ENCODE measurements at regions not wholly inside any gene's neighbourhood (a gene's known extent, or its start where the extent isn't known, plus 50 kb on each side); places are given as distances from the start of the nearest gene placed in this dataset.

DNA sequence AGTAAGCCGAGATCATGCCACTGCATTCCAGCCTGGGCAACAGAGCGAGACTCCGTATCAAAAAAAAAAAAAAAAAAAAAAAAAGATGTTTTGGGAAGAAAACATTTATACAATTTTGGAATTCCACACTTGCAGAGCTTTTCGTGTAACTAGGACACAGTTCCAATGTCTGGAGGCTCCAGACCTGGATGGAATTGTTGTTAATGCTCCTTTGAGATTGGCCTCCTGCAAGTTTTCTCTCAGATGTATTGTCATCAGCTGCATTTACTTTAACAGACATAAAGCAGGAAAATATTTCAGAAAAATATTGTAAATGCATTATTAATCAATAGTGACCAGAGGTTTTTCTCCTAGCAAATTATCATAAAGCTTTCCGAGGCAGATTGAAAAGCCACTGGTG is 124.1 kb downstream of the RBM43 start:
- 82 to 89% methylated on average over 5 of the region's 5 CpGs for WGBS, 2 donors
- TF ChIP-seq, protein P1, sequence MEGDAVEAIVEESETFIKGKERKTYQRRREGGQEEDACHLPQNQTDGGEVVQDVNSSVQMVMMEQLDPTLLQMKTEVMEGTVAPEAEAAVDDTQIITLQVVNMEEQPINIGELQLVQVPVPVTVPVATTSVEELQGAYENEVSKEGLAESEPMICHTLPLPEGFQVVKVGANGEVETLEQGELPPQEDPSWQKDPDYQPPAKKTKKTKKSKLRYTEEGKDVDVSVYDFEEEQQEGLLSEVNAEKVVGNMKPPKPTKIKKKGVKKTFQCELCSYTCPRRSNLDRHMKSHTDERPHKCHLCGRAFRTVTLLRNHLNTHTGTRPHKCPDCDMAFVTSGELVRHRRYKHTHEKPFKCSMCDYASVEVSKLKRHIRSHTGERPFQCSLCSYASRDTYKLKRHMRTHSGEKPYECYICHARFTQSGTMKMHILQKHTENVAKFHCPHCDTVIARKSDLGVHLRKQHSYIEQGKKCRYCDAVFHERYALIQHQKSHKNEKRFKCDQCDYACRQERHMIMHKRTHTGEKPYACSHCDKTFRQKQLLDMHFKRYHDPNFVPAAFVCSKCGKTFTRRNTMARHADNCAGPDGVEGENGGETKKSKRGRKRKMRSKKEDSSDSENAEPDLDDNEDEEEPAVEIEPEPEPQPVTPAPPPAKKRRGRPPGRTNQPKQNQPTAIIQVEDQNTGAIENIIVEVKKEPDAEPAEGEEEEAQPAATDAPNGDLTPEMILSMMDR (IDR thresholded peaks at IDR 0.05): no peak
- TF ChIP-seq POLR2A (IDR thresholded peaks at IDR 0.05): no peak

DNA sequence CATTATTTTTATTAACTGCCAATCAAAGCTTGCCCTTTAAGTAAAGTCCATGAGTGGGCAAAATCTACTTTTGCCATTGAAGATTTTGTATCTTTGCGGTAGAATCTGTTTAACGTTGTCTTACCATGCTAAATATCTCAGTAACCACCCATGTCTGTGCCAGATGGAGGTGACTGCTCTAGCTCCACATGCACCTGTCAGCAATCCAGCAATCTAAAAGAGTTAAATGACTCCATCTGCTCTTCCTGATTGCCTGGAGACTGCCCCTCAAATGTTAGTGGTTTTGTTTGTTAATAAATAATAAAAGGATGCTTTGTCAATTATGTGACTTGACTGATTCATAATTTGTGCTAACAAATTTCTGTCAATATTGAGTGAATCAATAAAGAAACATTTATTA is 141.7 kb downstream of the RBM43 start:
- Histone ChIP-seq H3K27me3 (no peaks in the 10 kb centered on the region), H3K36me3 (no peaks in the 10 kb centered on the region), H3K9me3 (no peaks in the 10 kb centered on the region), H3K4me1 (no peaks in the 10 kb centered on the region), H3K4me3 (no peak overlapping the region), H3K27ac (no peak overlapping the region)
- WGBS, 2 donors: 82 to 88% methylated on average over 2 of the region's 2 CpGs
- intact Hi-C loops (cut with DNase I): no loop called here
- DNase-seq: no peak
- no peak for TF ChIP-seq POLR2A (IDR thresholded peaks at IDR 0.05)
- TF ChIP-seq, protein P1 (IDR thresholded peaks at IDR 0.05): no peak

More for the DNA sequence above, 124.1 kb downstream of the RBM43 start:
- Histone ChIP-seq H3K27me3 (no peaks in the 10 kb centered on the region), H3K9me3 (no peaks in the 10 kb centered on the region), H3K4me3 (no peak overlapping the region), H3K36me3 (no peaks in the 10 kb centered on the region), H3K4me1 (no peaks in the 10 kb centered on the region), H3K27ac (no peak overlapping the region)
- intact Hi-C loops (cut with DNase I): no loop called here
- no peak for DNase-seq

DNA sequence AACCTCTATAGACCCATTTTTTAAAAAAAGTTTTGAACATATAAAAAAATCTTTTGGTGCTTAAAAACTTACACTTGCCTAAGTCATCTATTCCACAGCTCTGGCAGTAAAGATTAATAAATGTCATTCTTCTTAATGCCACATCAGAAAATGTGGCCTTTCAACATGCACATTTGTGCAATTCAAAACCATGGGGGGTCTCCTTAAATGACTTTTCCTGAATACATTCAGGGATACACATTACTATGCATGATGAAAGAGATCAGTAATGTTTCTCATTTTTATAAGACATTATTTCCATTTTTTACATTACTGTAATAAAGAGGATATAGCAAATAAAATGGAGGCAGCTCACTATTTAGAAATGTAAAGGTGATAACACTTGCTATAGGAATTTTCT is 142.3 kb downstream of the RBM43 start:
- no peaks in the 10 kb centered on the region for H3K27me3 ChIP-seq
- no peaks in the 10 kb centered on the region for H3K9me3 ChIP-seq
- TF ChIP-seq POLR2A (IDR thresholded peaks at IDR 0.05): no peak
- TF ChIP-seq, protein P1 (IDR thresholded peaks at IDR 0.05): no peak
- H3K4me1 ChIP-seq: no peaks in the 10 kb centered on the region
- H3K27ac ChIP-seq: no peak overlapping the region
- intact Hi-C loops (cut with DNase I): no loop called here
- no peak overlapping the region for H3K4me3 ChIP-seq
- no peaks in the 10 kb centered on the region for H3K36me3 ChIP-seq
- DNase-seq: no peak

DNA sequence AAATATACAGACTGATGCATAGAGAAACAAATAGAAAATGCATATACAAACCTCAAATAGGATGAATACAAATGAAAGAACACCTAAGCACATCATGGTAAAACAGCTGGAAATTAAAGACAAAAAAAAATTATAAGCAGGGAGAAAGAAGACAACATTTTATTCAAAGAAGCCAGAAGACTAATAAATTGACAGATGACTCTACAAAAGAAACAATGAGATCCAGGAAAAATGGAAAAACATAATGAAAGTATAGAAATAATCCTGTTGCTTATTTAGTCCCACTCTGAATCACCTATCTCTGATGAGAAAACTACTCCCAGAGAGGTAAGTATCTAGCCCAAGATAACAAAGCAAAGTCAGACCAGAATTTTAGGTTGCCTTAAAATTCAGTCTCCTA is 143.4 kb downstream of the RBM43 start:
- intact Hi-C loops (cut with DNase I): no loop called here
- TF ChIP-seq POLR2A (IDR thresholded peaks at IDR 0.05): no peak
- TF ChIP-seq, protein P1 (IDR thresholded peaks at IDR 0.05): no peak
- no peaks in the 10 kb centered on the region for H3K9me3 ChIP-seq
- H3K4me3 ChIP-seq: no peak overlapping the region
- DNase-seq: no peak
- H3K36me3 ChIP-seq: no peaks in the 10 kb centered on the region
- no peak overlapping the region for H3K27ac ChIP-seq
- no peaks in the 10 kb centered on the region for H3K27me3 ChIP-seq
- H3K4me1 ChIP-seq: no peaks in the 10 kb centered on the region

DNA sequence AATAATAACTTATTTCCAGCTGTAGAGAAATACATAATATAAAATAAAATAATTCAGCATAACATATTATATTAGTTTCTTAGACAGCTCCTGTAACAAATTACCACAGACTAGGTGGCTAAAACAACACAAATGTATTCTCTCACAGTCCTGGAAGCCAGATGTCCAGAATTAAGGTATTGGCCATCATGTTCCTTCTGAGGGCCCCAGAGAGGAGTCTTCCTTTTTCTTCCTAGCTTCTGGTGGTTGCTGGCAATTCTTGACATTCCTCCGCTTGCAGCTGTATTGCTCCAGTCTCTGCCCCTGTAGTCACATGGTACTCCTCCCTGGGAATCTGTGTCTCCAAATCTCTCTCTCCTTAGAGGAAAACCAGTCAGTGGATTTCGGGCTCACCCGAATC is 146.8 kb downstream of the RBM43 start:
- no peak overlapping the region for H3K4me3 ChIP-seq
- no peaks in the 10 kb centered on the region for H3K9me3 ChIP-seq
- intact Hi-C loops (cut with DNase I): no loop called here
- no peaks in the 10 kb centered on the region for H3K4me1 ChIP-seq
- H3K27ac ChIP-seq: no peak overlapping the region
- DNase-seq: no peak
- WGBS, 2 donors: 52 to 90% methylated on average over 2 to 3 of the region's 3 CpGs
- TF ChIP-seq POLR2A (IDR thresholded peaks at IDR 0.05): no peak
- TF ChIP-seq, protein P1 (IDR thresholded peaks at IDR 0.05): no peak
- H3K27me3 ChIP-seq: no peaks in the 10 kb centered on the region
- H3K36me3 ChIP-seq: no peaks in the 10 kb centered on the region

All from esophagus squamous epithelium (tissue), 5 donors.